GM18511 (cell line): ENCODE measurements at regions not wholly inside any gene's neighbourhood (a gene's known extent, or its start where the extent isn't known, plus 50 kb on each side); places are given as distances from the start of the nearest gene placed in this dataset.

Experiments
- ATAC-seq: cut with Tn5 transposase; IDR thresholded peaks from one replicate; pipeline ENCODE4 v1.9.1; 2021; ENCODE audit warnings: mild to moderate bottlenecking, moderate library complexity; ENCODE audit not compliant: unreplicated experiment

- ATAC-seq = no peak
Observed at GRCh38 chr15:93459396-93459795, 370.4 kb upstream of the RGMA start.

- no peak for ATAC-seq
Observed at GRCh38 chr15:93458597-93458996, 369.6 kb upstream of the RGMA start.

GRCh38 chr15:93454788-93455187 is 365.8 kb upstream of the RGMA start:
- no peak for ATAC-seq

DNA sequence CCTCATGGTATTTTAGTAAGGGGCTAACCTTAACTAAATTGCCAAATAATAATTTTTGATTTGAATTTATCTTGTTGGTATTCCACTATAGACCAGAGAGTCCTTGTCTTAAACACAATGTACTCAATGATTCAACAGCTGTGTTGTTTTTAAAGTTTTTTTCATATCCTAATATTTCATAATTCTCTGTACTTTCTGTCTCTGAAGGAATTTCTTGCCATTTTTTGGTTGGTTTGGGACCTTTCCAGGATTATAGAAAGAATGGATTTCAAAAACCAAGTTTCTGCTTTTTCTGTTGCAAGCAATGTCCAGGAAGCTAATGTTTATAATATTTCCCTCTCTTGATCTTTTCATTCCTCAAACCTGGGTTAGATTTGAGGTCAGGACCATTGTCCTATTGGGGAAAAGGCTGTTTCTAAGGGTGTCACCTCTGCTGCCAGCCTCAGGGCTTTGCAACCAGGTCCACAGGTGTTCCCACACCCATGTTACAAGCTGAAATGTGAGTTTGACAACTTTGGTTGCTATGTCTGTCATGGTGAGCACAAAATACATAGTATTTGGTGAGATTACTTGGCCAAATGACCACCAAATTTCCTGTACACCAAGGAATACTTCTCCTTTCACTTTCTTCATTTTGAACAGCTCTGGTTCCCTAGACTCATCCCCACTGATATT is 363.7 kb upstream of the RGMA start:
- ATAC-seq = no peak

DNA sequence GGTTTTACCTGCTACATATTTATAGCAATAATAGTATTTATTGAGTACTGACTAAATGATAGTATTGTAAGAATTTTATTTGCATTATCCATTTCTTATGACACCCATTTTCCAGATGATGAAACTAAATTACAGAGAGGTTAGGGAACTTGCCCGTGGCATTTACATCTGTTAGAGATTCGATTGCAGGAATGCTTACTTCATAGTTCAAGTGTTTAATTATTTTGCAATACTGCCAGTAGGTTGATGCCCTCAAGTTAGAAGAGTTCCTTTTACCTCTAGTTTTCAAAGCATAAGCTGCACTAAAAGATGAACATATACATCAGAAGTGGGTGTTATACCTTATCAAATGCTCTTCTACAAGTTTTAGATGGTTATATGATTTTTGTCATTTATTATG is 362.8 kb upstream of the RGMA start:
- ATAC-seq = no peak

DNA sequence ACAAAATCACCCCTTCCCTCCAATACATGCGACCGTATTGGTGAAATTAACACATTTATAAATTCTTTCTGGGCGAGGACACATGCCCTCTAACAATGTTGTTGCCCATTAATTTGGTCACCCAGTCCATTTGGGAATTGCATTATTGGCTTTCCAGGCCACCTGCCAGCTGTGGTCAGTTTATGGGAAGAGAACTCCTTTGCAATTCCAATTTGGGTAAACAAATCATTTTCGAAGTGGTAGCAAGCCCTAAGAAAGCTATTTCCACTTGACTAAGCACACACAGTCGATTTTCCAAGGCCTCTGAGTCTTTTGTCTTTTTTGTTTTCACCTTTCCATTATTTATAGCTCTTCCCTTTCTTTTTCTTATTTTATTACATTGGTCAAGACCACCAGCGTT is 362.3 kb upstream of the RGMA start:
- ATAC-seq = no peak

DNA sequence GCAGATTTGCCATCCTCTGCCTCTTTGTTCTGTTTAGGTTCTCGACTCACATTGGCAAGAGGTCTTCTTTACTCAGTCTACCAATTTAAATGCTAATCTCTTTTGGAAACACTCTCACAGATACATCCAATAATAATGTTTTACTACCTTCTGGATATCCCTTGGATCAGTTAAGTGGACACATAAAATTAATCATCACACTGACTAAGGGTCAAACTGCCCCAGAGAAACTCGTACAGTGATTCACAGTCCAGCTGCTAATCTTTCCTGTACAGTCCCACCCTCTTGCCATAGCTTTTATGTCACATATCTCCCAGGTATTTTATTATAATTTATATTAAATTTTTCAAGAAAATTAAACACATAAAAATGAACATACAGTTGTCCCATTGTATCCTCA is 360.8 kb upstream of the RGMA start:
- no peak for ATAC-seq

GRCh38 chr15:93438310-93438709 is 349.3 kb upstream of the RGMA start:
- ATAC-seq = no peak

GRCh38 chr15:93432474-93432873 is 343.5 kb upstream of the RGMA start:
- ATAC-seq = no peak

DNA sequence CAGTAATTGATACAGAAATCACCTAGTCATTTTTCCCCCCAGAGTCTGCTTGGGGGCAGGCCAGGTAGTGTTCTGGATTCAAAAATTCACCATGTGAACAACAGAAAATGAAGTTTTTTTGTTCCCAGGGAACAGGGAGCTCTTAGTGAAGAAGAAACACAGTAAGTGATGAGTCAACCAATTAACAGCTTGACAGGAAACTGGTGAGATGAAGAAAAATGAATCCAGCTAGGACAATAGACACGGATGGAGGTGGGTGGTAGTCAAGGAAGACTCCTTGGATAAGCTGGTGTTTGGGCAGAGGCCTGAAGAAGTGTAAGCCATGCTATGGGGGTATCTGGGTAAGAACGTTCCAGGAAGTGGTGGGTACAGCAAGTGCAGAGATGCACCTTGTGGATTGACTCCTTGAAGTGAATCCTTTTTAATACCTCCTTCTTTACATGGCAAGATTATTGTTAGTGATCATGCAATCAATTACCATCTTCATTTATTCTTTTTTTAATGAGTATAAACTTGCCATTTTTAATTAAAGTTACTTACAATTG is 339.9 kb upstream of the RGMA start:
- ATAC-seq = no peak

DNA sequence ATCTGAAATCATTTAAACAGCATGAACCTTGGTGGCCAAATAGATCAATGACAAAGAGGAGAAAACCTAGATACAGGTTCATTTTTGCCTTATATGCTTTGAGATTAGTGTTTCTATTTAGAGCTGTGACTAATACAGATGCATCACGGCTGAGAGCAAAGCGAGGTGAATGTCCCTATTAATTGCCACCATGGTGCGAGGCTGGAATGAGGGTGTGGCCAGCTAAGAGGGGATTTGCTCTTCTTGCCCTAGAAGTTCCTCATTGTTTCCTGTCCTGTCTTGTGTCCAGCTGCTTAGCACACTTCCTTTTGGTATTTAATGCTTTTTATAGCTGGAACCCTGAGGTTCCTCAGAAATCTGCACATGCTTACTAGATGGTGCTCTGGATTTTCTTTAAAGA is 339.1 kb upstream of the RGMA start:
- no peak for ATAC-seq

DNA sequence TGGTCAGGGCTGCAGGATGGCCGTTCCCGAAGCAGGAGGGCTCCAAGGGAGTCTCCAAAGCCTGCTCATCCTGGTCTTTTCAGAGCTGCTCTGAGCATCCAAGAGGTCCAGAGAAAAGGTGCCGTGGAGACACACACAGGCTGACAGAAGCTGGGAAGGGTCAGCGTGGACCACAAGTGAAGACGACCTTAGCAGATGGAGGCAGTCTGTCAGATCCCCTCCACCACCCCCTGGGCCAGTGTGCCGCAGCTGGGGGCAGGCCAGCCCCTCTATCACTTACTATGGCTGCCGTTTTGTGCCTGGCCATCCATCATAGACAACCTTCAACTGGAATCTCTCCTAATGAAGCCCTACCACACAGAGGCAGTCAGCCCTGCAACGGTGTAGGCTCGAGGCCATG is 335.1 kb upstream of the RGMA start:
- no peak for ATAC-seq

DNA sequence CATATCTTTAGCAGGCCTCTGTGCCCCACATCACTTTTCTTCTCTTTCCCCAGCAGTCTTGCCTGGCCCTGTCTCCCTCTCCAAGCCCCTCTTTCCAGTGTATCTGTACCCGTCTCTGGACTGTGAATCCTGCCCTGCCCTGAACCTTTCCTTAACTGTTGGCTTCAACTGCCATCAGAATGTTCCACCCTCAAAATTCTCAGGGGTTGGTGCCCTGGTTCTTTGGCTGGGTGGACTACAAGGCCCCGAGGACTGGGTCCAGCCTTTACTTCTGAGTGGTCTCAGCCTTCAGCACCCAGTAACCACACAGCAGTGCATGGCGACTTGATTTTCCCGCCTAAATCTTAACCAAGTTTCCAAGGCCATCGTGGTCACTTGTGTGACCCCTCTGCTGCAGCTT is 333.5 kb upstream of the RGMA start:
- ATAC-seq = no peak

DNA sequence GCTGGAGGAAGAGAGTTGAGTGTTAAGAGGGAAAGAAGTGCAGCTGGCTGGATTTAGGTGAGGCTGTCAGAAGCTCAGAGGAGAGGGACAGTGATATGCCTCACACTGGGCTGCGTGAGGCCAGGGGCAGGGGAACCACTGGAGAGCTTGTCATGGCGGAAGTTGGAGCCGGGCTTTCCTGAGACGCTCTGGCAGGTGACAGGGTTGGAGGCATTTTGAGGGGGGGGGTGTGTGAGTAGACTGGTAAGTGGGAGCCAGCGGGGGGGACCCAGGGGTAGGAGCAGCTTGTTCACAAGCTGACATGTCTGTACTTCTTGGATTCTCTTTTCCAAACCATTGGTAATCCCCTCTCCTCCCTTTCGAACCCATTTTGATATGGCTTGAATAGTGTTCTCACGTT is 331.5 kb upstream of the RGMA start:
- no peak for ATAC-seq

DNA sequence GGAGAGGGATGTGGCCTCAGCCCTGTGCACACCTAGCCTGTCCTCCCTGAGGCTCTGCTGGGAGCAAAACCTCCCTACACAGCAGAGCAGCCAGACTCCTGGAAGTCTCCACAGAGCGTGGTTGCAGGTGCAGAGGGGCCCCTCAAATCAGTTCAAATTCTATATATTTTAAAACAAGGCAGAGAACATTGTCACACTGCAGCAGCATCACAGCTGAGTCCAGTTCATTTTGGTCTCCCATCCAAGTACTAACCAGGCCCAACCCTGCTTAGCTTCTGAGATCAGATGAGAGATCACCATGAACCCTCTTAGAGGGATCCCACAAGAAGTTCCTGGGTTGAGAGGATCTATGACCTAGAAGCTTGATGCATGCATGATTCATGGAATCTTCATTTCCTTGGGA is 331.0 kb upstream of the RGMA start:
- no peak for ATAC-seq

GRCh38 chr15:93418566-93418965 is 329.6 kb upstream of the RGMA start:
- ATAC-seq = no peak

DNA sequence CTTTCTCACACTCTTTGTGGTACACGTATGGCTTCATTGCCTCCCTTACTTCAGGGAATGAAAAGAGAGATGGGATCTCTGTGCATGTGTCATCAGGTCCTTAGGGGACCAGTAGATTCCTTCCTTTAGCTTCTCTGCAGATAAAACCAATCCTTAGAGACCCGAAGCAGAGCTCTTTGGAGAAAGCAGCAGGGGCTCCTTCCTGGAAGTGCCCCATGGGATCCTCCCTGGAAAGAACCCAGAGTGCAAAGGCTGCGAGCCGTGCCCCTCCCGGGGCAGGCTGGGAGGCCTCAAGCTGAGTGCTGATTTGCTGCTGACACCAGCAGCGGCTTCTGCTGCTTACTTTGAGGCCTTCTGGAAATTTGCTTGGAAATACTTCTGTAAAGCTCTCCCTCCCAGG is 328.6 kb upstream of the RGMA start:
- ATAC-seq = no peak

DNA sequence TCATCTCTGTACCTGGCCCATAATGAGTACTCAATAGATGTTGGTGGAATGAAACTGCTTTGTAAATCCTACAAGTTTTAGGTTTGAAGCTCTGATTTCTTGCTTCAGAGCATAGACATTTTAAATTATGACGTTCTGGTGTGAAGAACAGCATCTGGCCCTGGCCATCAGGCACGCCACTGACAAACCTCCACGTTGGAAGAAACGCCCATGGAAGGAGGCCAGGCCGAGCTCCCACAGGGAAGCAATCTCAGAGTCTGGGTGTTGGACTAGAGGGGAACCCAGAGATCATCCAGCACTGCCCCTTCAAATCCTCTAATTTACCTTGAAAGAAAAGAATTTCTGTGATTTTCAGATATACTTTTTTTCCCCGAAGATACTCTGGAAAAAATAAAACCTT is 328.1 kb upstream of the RGMA start:
- no peak for ATAC-seq

GRCh38 chr15:93415576-93415975 is 326.6 kb upstream of the RGMA start:
- no peak for ATAC-seq

DNA sequence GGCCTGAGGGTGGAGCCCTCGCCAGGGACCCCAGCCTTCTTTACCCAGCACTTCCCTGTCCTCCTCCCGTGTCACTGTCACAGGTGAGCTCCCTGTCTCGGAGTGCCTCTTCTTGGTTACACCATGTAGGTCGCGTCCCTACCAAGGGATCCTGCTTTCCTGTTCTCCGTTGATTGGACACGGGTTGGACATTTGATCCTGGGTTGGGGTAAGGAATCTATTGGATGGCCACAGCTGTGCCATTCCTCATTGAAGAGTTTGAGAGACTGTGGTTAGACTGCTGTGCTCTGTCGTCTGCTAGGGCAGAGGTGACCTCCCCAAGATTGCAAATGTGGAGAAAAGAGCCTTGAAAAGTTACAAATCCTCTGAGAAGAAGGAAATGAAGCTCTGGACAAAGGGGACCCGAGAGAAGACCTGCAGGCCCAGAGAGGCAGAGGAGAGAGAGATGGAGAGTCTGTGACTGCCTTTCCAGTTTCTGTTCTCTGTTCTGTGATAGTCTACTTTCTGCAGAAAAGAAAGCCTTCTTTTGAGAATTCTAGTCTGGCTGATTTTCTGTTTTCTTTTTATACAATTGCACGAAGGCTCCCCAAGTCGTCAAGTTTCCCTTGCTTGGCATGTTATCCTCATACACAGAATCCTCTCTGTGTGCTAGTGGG is 325.7 kb upstream of the RGMA start:
- no peak for ATAC-seq

DNA sequence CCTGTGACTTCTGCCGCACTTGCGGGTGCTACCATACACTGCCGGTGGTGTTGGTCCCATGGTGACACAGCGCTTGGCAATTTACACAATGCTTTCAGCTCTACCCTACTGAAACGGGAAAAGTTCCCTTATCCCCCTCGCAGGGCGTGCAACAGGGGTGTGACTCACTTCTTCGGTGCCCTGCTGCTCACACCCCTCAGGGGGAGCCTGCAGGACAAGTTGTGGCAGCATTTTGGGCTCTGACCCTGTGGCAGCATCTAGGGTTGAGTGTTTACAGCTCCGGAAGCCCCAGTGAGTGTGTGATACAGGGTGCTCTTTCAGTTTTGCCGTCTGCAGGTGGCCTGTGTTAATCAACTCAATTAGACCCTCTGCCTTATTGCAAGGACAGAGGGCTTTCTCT is 324.7 kb upstream of the RGMA start:
- ATAC-seq = no peak

DNA sequence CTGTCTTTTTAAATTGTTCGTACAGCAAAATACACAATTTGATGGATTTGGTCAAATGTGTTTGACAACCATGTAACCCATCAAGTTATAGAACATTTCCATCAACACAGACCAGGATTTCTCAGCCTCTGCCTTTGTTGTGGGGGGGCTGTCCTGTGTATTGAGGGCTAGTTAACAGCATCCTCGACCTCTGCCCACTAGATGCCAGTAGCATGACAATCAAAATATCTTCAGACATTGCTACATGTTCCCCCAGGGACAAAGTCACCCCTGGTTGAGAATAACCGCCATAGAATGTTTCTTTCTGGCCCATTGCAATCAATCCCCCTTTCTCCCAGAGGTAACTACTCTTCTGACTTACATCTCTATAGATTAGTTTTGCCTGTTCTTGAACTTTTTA is 310.1 kb upstream of the RGMA start:
- no peak for ATAC-seq

GRCh38 chr15:93389211-93389610 is 300.2 kb upstream of the RGMA start:
- ATAC-seq = no peak
